Central memory CD8-positive, alpha-beta T cell (primary cell): ENCODE measurements at regions not wholly inside any gene's neighbourhood (a gene's known extent, or its start where the extent isn't known, plus 50 kb on each side); places are given as distances from the start of the nearest gene placed in this dataset.

Experiments used
- ATAC-seq: fragments of 150-1000 bp; cut with Tn5 transposase; replicated peaks from 2 replicates; pipeline ENCODE4 v1.10.0; 2022; ENCODE audit warnings: mild to moderate bottlenecking, moderate FRiP score, moderate number of reproducible peaks; ENCODE audit not compliant: poor library complexity, severe bottlenecking; ENCODE audit errors: extremely low read depth
- DNase-seq, 2 donors: peaks; one replicate each; pipeline ENCODE4 v3.0.0; 2021; ENCODE audit warnings: low spot score in 2 of 2
- H3K27ac Mint-ChIP-seq: one replicate; pipeline ENCODE4 v1.8.0; 2022; ENCODE audit warnings: low read depth, mild to moderate bottlenecking, moderate library complexity, mixed read lengths
- H3K27me3 Mint-ChIP-seq: one replicate; pipeline ENCODE4 v1.8.0; 2022; ENCODE audit warnings: mixed read lengths
- H3K36me3 Mint-ChIP-seq: one replicate; pipeline ENCODE4 v1.8.0; 2022; ENCODE audit warnings: mild to moderate bottlenecking, moderate library complexity, mixed read lengths; ENCODE audit not compliant: insufficient read depth
- H3K4me1 Mint-ChIP-seq: one replicate; pipeline ENCODE4 v1.8.0; 2022; ENCODE audit warnings: mixed read lengths
- H3K4me3 Mint-ChIP-seq: one replicate; pipeline ENCODE4 v1.8.0; 2022; ENCODE audit warnings: mild to moderate bottlenecking, moderate library complexity, mixed read lengths
- H3K9me3 Mint-ChIP-seq: one replicate; pipeline ENCODE4 v1.8.0; 2022; ENCODE audit warnings: mixed read lengths

- Mint-ChIP-seq H3K27ac (no peak overlapping the region), H3K4me3 (no peak overlapping the region), H3K27me3 (no peaks in the 10 kb centered on the region), H3K9me3 (no peaks in the 10 kb centered on the region), H3K4me1 (peaks cover 36% of the 10 kb centered on the region), H3K36me3 (peaks cover 2% of the 10 kb centered on the region)
- DNase-seq (no peak), ATAC-seq (no peak)
Observed at GRCh38 chr22:42330170-42330569, 59.7 kb upstream of the TCF20 start.

GRCh38 chr22:42329504-42329903 lies 59.1 kb upstream of the TCF20 start:
- Mint-ChIP-seq H3K27me3 (no peaks in the 10 kb centered on the region), H3K36me3 (peaks cover 7% of the 10 kb centered on the region), H3K4me1 (peaks cover 39% of the 10 kb centered on the region), H3K9me3 (no peaks in the 10 kb centered on the region), H3K4me3 (no peak overlapping the region), H3K27ac (peak overlapping the region; percentile 82)
- DNase-seq (no peak), ATAC-seq (no peak)

GRCh38 chr22:42328784-42329145 lies 58.3 kb upstream of the TCF20 start:
- peak overlapping the region; percentile 82 for H3K27ac Mint-ChIP-seq
- no peak for ATAC-seq
- H3K4me3 Mint-ChIP-seq = no peak overlapping the region
- H3K4me1 Mint-ChIP-seq = peaks cover 42% of the 10 kb centered on the region
- DNase-seq = no peak
- H3K36me3 Mint-ChIP-seq = peaks cover 13% of the 10 kb centered on the region
- no peaks in the 10 kb centered on the region for H3K9me3 Mint-ChIP-seq
- H3K27me3 Mint-ChIP-seq = no peaks in the 10 kb centered on the region

GRCh38 chr22:42328130-42328783 lies 57.8 kb upstream of the TCF20 start:
- no peak for ATAC-seq
- Mint-ChIP-seq H3K27ac (peak overlapping the region; percentile 82), H3K36me3 (peaks cover 18% of the 10 kb centered on the region), H3K9me3 (no peaks in the 10 kb centered on the region), H3K4me3 (peak overlapping the region; percentile 10), H3K27me3 (no peaks in the 10 kb centered on the region), H3K4me1 (peaks cover 46% of the 10 kb centered on the region)
- no peak for DNase-seq

DNA sequence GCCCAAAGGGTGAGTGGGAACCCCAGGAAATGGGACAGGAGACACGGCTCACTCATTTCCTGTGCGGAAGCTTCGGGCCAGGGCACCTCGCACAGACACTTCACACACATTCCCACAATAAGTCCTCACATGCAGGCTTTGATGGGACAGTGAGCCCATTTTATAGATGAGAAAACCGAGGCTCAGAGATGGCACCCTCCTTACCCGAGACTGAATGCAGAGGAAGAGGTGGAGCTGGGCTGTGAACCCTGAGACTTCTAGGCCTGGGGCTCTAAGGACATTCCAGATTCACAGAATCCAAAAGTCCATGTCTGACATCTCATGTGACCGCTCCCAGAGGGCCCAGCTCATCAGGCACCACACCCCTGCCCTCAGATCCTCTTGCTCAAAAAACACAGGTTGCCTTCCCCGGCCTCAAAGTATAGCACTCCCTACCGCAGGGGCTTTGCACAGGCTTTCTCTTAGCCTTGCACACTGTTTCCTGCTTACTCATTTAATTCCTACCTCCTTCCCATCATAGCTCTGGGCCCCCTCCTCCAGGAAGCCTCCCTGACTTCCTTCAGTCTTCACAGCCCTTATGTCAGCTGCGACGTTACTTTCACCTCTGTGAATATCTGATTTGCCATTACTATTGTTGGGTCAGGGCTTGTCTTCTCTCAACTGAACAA lies 57.1 kb upstream of the TCF20 start:
- DNase-seq = no peak
- peaks cover 20% of the 10 kb centered on the region for H3K36me3 Mint-ChIP-seq
- ATAC-seq = no peak
- H3K9me3 Mint-ChIP-seq = no peaks in the 10 kb centered on the region
- H3K27me3 Mint-ChIP-seq = no peaks in the 10 kb centered on the region
- H3K4me3 Mint-ChIP-seq = peak overlapping the region; percentile 10
- H3K27ac Mint-ChIP-seq = peak overlapping the region; percentile 82
- peaks cover 48% of the 10 kb centered on the region for H3K4me1 Mint-ChIP-seq

DNA sequence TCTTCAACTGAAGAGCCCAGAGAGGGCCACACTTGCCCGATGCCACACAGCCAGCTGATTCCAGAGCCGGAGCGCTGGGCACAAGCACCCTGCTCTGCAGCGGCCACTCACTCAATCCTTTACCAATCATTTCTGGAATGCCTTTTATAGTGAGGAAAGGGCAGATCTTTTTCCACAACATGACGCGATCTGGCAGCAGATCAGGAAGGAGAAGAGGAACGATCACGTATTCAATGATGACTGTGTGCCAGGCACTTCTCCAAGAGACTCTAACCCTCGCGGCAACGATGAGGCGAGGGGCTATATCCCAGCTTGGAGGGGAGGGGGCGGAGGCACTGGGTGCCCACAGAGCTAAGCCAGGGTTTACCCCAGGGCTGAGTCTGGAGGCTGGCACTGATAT lies 56.3 kb upstream of the TCF20 start:
- ATAC-seq (no peak), DNase-seq (no peak)
- Mint-ChIP-seq H3K4me3 (peak overlapping the region; percentile 10), H3K36me3 (peaks cover 23% of the 10 kb centered on the region), H3K4me1 (peaks cover 50% of the 10 kb centered on the region), H3K9me3 (no peaks in the 10 kb centered on the region), H3K27ac (no peak overlapping the region), H3K27me3 (no peaks in the 10 kb centered on the region)

- Mint-ChIP-seq H3K27me3 (no peaks in the 10 kb centered on the region), H3K4me3 (no peak overlapping the region), H3K4me1 (peaks cover 45% of the 10 kb centered on the region), H3K36me3 (peaks cover 23% of the 10 kb centered on the region), H3K27ac (no peak overlapping the region), H3K9me3 (no peaks in the 10 kb centered on the region)
- no peak for ATAC-seq
- DNase-seq = no peak
Observed at GRCh38 chr22:42326301-42326700, 55.8 kb upstream of the TCF20 start.

GRCh38 chr22:42324990-42325710 lies 54.7 kb upstream of the TCF20 start:
- H3K27ac Mint-ChIP-seq = peak overlapping the region; percentile 95
- ATAC-seq (peak; percentile 34), DNase-seq (no peak)
- H3K4me3 Mint-ChIP-seq = peak overlapping the region; percentile 66
- H3K27me3 Mint-ChIP-seq = no peaks in the 10 kb centered on the region
- H3K4me1 Mint-ChIP-seq = peaks cover 46% of the 10 kb centered on the region
- H3K36me3 Mint-ChIP-seq = peaks cover 23% of the 10 kb centered on the region
- no peaks in the 10 kb centered on the region for H3K9me3 Mint-ChIP-seq

DNA sequence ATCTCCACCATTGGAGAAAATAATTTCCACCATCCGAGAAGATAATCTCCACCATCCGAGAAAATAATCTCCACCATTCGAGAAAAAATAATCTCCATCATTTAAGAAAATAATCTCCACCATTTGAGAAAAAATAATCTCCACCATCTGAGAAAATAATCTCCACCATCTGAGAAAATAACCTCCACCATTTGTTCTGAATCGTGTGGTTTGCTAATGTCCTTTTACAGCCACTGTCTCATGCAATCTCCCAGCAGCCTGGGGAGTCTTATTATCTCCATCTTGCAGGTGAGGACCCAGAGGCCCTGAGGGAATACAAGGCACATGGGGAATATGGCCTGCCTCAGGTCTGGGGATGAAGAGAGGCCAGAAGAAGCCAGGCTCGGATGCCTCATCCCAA lies 54.1 kb upstream of the TCF20 start:
- Mint-ChIP-seq H3K4me1 (peaks cover 50% of the 10 kb centered on the region), H3K27me3 (no peaks in the 10 kb centered on the region), H3K9me3 (no peaks in the 10 kb centered on the region), H3K4me3 (peak overlapping the region; percentile 66), H3K36me3 (peaks cover 23% of the 10 kb centered on the region), H3K27ac (peak overlapping the region; percentile 95)
- DNase-seq = no peak
- ATAC-seq = no peak

- peak overlapping the region; percentile 66 for H3K4me3 Mint-ChIP-seq
- peaks cover 46% of the 10 kb centered on the region for H3K4me1 Mint-ChIP-seq
- DNase-seq (no peak), ATAC-seq (no peak)
- H3K27me3 Mint-ChIP-seq = no peaks in the 10 kb centered on the region
- H3K9me3 Mint-ChIP-seq = no peaks in the 10 kb centered on the region
- peak overlapping the region; percentile 95 for H3K27ac Mint-ChIP-seq
- peaks cover 23% of the 10 kb centered on the region for H3K36me3 Mint-ChIP-seq
Observed at GRCh38 chr22:42323971-42324370, 53.5 kb upstream of the TCF20 start.

DNA sequence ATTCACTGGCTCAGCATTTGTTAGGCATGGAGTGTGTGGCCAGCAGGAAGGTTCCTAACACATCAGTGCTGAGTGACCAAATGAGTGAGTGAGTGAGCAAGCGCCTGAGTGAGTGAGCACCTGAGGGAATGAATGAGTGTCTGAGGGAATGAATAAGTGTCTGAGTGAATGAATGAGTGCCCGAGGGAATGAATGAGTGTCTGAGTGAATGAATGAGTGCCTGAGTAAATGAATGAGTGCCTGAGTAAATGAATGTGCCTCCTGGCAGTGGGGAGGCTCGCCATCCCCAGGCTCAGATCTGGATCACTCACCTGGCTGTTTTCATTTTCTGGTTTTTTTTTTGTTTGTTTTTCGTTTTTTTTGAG lies 52.1 kb upstream of the TCF20 start:
- peak overlapping the region; percentile 70 for H3K27ac Mint-ChIP-seq
- peaks cover 32% of the 10 kb centered on the region for H3K4me1 Mint-ChIP-seq
- H3K36me3 Mint-ChIP-seq = peaks cover 22% of the 10 kb centered on the region
- no peak overlapping the region for H3K4me3 Mint-ChIP-seq
- DNase-seq (no peak), ATAC-seq (no peak)
- H3K27me3 Mint-ChIP-seq = no peaks in the 10 kb centered on the region
- no peaks in the 10 kb centered on the region for H3K9me3 Mint-ChIP-seq

DNA sequence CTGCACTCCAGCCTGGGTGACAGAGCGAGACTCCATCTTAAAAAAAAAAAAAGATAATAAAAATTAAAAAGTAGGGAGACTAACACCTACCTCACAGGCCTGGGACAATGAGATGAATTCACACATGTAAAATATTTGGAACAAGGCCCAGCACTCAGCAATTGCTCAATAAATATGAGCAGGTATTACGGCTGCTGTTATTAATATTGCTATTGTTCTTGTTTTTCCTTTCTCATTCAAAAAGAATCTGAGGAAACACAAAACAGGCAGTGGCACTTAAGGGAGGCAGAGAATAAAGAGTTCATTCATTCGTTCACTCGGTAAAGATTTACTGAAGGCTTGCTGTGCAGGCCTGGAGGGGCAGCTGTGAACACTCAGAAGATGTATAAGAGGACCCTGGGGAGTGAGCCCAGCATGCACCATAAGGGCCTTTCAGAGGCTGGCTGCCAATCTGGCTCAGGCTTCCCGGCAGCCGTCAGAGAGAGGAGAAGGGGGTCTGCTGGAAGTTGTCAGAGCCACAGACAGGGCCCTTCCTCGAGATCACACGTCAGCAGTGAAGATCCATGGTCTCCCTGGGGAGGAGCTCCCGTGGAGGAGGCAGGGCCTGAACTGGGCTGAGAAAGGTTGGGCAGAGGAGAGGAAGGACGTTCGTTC lies 51.6 kb upstream of the TCF20 start:
- DNase-seq (no peak), ATAC-seq (no peak)
- Mint-ChIP-seq H3K9me3 (no peaks in the 10 kb centered on the region), H3K4me1 (peaks cover 37% of the 10 kb centered on the region), H3K27ac (peak overlapping the region; percentile 70), H3K36me3 (peaks cover 22% of the 10 kb centered on the region), H3K27me3 (no peaks in the 10 kb centered on the region), H3K4me3 (no peak overlapping the region)
